ENCODE measurements at regions not wholly inside any gene's neighbourhood (a gene's known extent, or its start where the extent isn't known, plus 50 kb on each side); places are given as distances from the start of the nearest gene placed in this dataset.

GRCh38 chr5:17343675-17344074, 126.2 kb downstream of the BASP1 start:
- no peak for TF ChIP-seq CTCF (IDR thresholded peaks at IDR 0.05)
- TF ChIP-seq EP300 (IDR thresholded peaks at IDR 0.05) = no peak
- no peak for TF ChIP-seq POLR2A (IDR thresholded peaks at IDR 0.05)
- no peak for TF ChIP-seq POLR2AphosphoS5 (IDR thresholded peaks at IDR 0.05)
